ENCODE measurements at regions not wholly inside any gene's neighbourhood (a gene's known extent, or its start where the extent isn't known, plus 50 kb on each side); places are given as distances from the start of the nearest gene placed in this dataset.

- no peak for TF ChIP-seq POLR2A (IDR thresholded peaks at IDR 0.05)
- TF ChIP-seq CTCF (IDR thresholded peaks at IDR 0.05) = no peak
- WGBS, 2 donors = 54 to 56% methylated on average over 3 of the region's 3 CpGs
- Histone ChIP-seq H3K27ac (no peak overlapping the region), H3K4me1 (no peaks in the 10 kb centered on the region), H3K4me3 (no peak overlapping the region), H3K27me3 (no peaks in the 10 kb centered on the region), H3K36me3 (replicated peaks in 1 of 2; ENCODE audit: insufficient read depth in 1 of 2, low read depth in 2 of 2) (no peaks in the 10 kb centered on the region), H3K9me3 (peaks cover 0 to 7% (median 0%) of the 10 kb centered on the region in 3 donors)
- DNase-seq = no peak
- intact Hi-C loops (cut with DNase I) = no loop called here
- no peak for ATAC-seq
Measured at GRCh38 chr10:26952094-26952493, 91.3 kb upstream of the ABI1 start.

DNA sequence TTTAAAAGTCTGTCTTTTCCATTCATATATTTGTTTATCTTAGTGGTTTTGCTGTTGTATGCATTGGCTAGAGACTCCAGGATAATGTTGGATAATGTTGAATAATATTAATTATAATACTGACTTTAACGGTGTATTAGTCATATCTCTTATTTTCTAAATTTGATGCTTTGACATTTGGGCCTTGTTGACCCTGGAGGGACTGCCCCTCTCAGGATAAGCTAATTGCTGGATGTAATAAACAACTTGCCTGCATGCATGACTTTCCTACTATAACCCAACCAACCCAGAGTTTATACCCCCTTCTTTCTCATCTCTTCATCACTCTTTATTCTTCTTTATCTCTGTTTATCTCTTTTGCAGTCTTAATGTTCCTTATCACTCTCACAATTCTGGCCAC, 90.9 kb upstream of the ABI1 start:
- DNase-seq (no peak), ATAC-seq (no peak)
- H3K4me1 ChIP-seq = no peaks in the 10 kb centered on the region
- no peak for TF ChIP-seq POLR2A (IDR thresholded peaks at IDR 0.05)
- TF ChIP-seq CTCF (IDR thresholded peaks at IDR 0.05) = no peak
- no peaks in the 10 kb centered on the region for H3K27me3 ChIP-seq
- H3K36me3 ChIP-seq (replicated peaks in 1 of 2; ENCODE audit: insufficient read depth in 1 of 2, low read depth in 2 of 2) = no peaks in the 10 kb centered on the region
- intact Hi-C loops (cut with DNase I) = no loop called here
- H3K9me3 ChIP-seq = peaks cover 0 to 7% (median 0%) of the 10 kb centered on the region in 3 donors
- 65 to 80% methylated on average over 1 of the region's 1 CpG for WGBS, 2 donors
- H3K27ac ChIP-seq = no peak overlapping the region
- H3K4me3 ChIP-seq = no peak overlapping the region

DNA sequence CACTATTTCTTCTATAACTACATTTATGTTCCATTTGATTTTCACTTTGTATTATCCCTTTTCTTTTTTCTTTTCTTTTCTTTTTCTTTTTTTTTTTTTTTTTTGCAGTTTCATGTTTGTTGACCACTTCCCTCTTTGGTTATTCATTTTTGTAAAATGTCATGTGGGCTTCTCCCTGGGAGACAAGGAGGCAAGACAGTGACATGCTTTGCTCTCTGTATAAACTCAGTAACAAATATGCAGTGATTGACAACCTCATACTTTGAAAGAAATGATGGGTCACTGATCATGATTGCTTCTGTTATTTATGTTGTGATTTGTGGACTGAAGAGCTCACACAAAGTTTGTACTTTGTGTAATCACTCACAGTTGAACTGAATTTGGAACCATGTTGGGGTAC, 90.2 kb upstream of the ABI1 start:
- H3K4me1 ChIP-seq = no peaks in the 10 kb centered on the region
- H3K27me3 ChIP-seq = no peaks in the 10 kb centered on the region
- ATAC-seq (no peak), DNase-seq (no peak)
- H3K9me3 ChIP-seq = peaks cover 0 to 7% (median 0%) of the 10 kb centered on the region in 3 donors
- no peak for TF ChIP-seq POLR2A (IDR thresholded peaks at IDR 0.05)
- no peak for TF ChIP-seq CTCF (IDR thresholded peaks at IDR 0.05)
- H3K27ac ChIP-seq = no peak overlapping the region
- H3K4me3 ChIP-seq = no peak overlapping the region
- intact Hi-C loops (cut with DNase I) = no loop called here
- no peaks in the 10 kb centered on the region for H3K36me3 ChIP-seq (replicated peaks in 1 of 2; ENCODE audit: insufficient read depth in 1 of 2, low read depth in 2 of 2)

- intact Hi-C loops (cut with DNase I) = no loop called here
- Histone ChIP-seq H3K36me3 (replicated peaks in 1 of 2; ENCODE audit: insufficient read depth in 1 of 2, low read depth in 2 of 2) (no peaks in the 10 kb centered on the region), H3K27ac (no peak overlapping the region), H3K9me3 (peaks cover 0 to 7% (median 0%) of the 10 kb centered on the region in 3 donors), H3K27me3 (no peaks in the 10 kb centered on the region), H3K4me3 (no peak overlapping the region), H3K4me1 (no peaks in the 10 kb centered on the region)
- 39 to 47% methylated on average over 26 to 29 of the region's 29 CpGs for WGBS, 2 donors
- TF ChIP-seq CTCF (IDR thresholded peaks at IDR 0.05) (no peak), POLR2A (IDR thresholded peaks at IDR 0.05) (no peak)
- ATAC-seq (no peak), DNase-seq (no peak)
Measured at GRCh38 chr10:26946102-26946811, 85.5 kb upstream of the ABI1 start.

DNA sequence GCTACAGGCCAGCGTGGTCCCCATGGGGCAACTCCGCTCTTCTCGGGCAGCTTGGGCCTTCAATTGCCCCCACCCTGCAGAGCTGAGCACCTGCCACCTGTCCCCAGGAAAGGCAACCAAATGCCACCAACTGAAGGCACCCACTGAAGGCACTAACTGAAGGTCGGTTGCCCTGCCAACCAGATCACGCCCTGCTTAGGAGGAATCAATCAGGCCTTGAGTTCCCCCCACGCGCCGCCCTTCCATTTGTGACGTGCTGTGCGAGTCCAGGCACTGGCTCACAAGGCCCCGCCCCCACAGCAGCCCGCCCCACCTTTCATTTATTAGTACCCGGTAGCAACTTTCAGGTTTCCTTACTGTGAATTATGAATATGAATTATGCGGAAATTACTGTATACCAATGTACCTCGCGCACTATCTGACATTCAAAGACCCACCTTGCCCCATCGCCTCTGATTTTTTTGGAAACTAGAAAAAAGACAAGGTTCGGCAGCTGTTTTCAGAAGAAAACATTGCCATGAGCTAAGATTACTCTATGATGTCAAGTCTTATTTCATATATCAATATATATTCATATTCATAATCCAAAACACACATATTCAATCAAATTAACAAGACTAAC, 83.6 kb upstream of the ABI1 start:
- H3K27me3 ChIP-seq = no peaks in the 10 kb centered on the region
- no peak for TF ChIP-seq POLR2A (IDR thresholded peaks at IDR 0.05)
- no peak for TF ChIP-seq CTCF (IDR thresholded peaks at IDR 0.05)
- H3K4me3 ChIP-seq = no peak overlapping the region
- ATAC-seq (no peak), DNase-seq (no peak)
- 80 to 83% methylated on average over 15 to 18 of the region's 18 CpGs for WGBS, 2 donors
- H3K9me3 ChIP-seq = no peaks in the 10 kb centered on the region
- H3K36me3 ChIP-seq (replicated peaks in 1 of 2; ENCODE audit: insufficient read depth in 1 of 2, low read depth in 2 of 2) = no peaks in the 10 kb centered on the region
- no peak overlapping the region for H3K27ac ChIP-seq
- H3K4me1 ChIP-seq = no peaks in the 10 kb centered on the region
- intact Hi-C loops (cut with DNase I) = no loop called here
